ENCODE measurements at regions not wholly inside any gene's neighbourhood (a gene's known extent, or its start where the extent isn't known, plus 50 kb on each side); places are given as distances from the start of the nearest gene placed in this dataset.
A peak's percentile ranks its signal among the peaks of the same experiment; 100 is the strongest.

GRCh38 chr6:71197780-71198179 is 90.8 kb upstream of the OGFRL1 start:
- H3K4me3 ChIP-seq (ENCODE audit: low read depth, low read length) = no peak overlapping the region
- DNase-seq (ENCODE audit: low read depth) = peak; percentile 71
- no peak for TF ChIP-seq CTCF (IDR thresholded peaks at IDR 0.05; ENCODE audit: insufficient read depth, low read depth, low read length)

- H3K4me3 ChIP-seq (ENCODE audit: low read depth, low read length) = no peak overlapping the region
- DNase-seq (ENCODE audit: low read depth) = no peak
- no peak for TF ChIP-seq CTCF (IDR thresholded peaks at IDR 0.05; ENCODE audit: insufficient read depth, low read depth, low read length)
Measured at GRCh38 chr6:71198908-71199307, 89.7 kb upstream of the OGFRL1 start.

- H3K4me3 ChIP-seq (ENCODE audit: low read depth, low read length) = no peak overlapping the region
- TF ChIP-seq CTCF (IDR thresholded peaks at IDR 0.05; ENCODE audit: insufficient read depth, low read depth, low read length) = no peak
- DNase-seq (ENCODE audit: low read depth) = no peak
Measured at GRCh38 chr6:71199736-71200135, 88.9 kb upstream of the OGFRL1 start.

- TF ChIP-seq CTCF (IDR thresholded peaks at IDR 0.05; ENCODE audit: insufficient read depth, low read depth, low read length) = no peak
- no peak overlapping the region for H3K4me3 ChIP-seq (ENCODE audit: low read depth, low read length)
- no peak for DNase-seq (ENCODE audit: low read depth)
Measured at GRCh38 chr6:71203206-71203605, 85.4 kb upstream of the OGFRL1 start.

- no peak for DNase-seq (ENCODE audit: low read depth)
- H3K4me3 ChIP-seq (ENCODE audit: low read depth, low read length) = no peak overlapping the region
- no peak for TF ChIP-seq CTCF (IDR thresholded peaks at IDR 0.05; ENCODE audit: insufficient read depth, low read depth, low read length)
Measured at GRCh38 chr6:71204741-71205140, 83.9 kb upstream of the OGFRL1 start.

GRCh38 chr6:71205336-71205956 is 83.2 kb upstream of the OGFRL1 start:
- no peak overlapping the region for H3K4me3 ChIP-seq (ENCODE audit: low read depth, low read length)
- DNase-seq (ENCODE audit: low read depth) = peak; percentile 64
- TF ChIP-seq CTCF (IDR thresholded peaks at IDR 0.05; ENCODE audit: insufficient read depth, low read depth, low read length) = no peak

GRCh38 chr6:71206089-71206488 is 82.5 kb upstream of the OGFRL1 start:
- peak; percentile 36 for DNase-seq (ENCODE audit: low read depth)
- H3K4me3 ChIP-seq (ENCODE audit: low read depth, low read length) = no peak overlapping the region
- no peak for TF ChIP-seq CTCF (IDR thresholded peaks at IDR 0.05; ENCODE audit: insufficient read depth, low read depth, low read length)
